Pancreas (tissue), 10 donors: ENCODE measurements at regions not wholly inside any gene's neighbourhood (a gene's known extent, or its start where the extent isn't known, plus 50 kb on each side); places are given as distances from the start of the nearest gene placed in this dataset.

Experiments used
- ATAC-seq, 4 donors: fragments of 200-7000 bp; cut with Tn5 transposase; one replicate each; pipeline versions ENCODE4 v1.8.0 to v1.9.1; 2020; ENCODE audit warnings: mild to moderate bottlenecking in 4 of 4, moderate library complexity in 4 of 4
- DNase-seq, 6 donors: peaks; one replicate each; pipeline ENCODE4 v3.0.0-alpha.2; 2020
- FAIRE-seq: peaks from 2 replicates; lab custom pipeline; 2012; peaks lifted over from hg19 to GRCh38; lab: Jason Lieb, UNC
- H3K27ac ChIP-seq, 4 donors: fragments of 200-600 bp; sonication (generic); 1 replicate in 3 of 4; 2 replicates in 1 of 4; pipeline versions ENCODE4 v1.5.0 to v1.8.0; 2020
- H3K27me3 ChIP-seq, 4 donors: fragments of 200-600 bp; one replicate each; pipeline ENCODE4 v1.8.0; 2021
- H3K36me3 ChIP-seq, 3 donors: fragments of 200-600 bp; sonication (generic) in 1 of 3; one replicate each; pipeline versions ENCODE4 v1.5.0 to v1.8.0; 2020 to 2021
- H3K4me1 ChIP-seq, 3 donors: fragments of 200-600 bp; one replicate each; pipeline ENCODE4 v1.8.0; 2021
- H3K4me3 ChIP-seq, 4 donors: fragments of 200-600 bp; sonication (generic) in 2 of 4; one replicate each; pipeline versions ENCODE4 v1.5.0 to v1.8.0; 2020 to 2021
- H3K9me3 ChIP-seq, 4 donors: fragments of 200-600 bp; one replicate each; pipeline ENCODE4 v1.8.0; 2021
- CTCF ChIP-seq, 4 donors: fragments of 200-600 bp; sonication (generic) in 3 of 4; IDR thresholded peaks; one replicate each; pipeline versions ENCODE4 v1.5.0 to v1.8.0; 2021; ENCODE audit warnings: antibody characterized with exemption in 4 of 4
- WGBS, 2 donors: extraction: QIAGEN DNeasy Blood & Tissue Kit; methylation state at CpG; one replicate each; pipeline ENCODE4 v1.1.7; 2013; 5-methylcytosine and 5-hydroxymethylcytosine counted together
- intact Hi-C, 3 donors: fragments of 100-400 bp; cut with DNase I; formaldehyde crosslinking; loops; one replicate each; pipeline versions ENCODE4 v1.11.1 to v1.14.2; 2022
- donor health status: healthy with polysubstance abuse.
- donor health status: DM: no; HTN: no; CAD: no; lungs with moderate emphysema.
- donor health status: DM: no; HTN: no; CAD: no.
- donor health status: control.
- donor health status: control.
- donor health status: Bipolar disorder and iron deficiency.
- donor health status: DM: yes; HTN: yes; CAD: no.
- donor health status: DM: no; HTN: no; CAD: no.
- donor health status: DM: no; HTN: no; CAD: no.
- donor health status: DM: yes; HTN: yes; CAD: no.

- intact Hi-C loops = no loop called here
- Histone ChIP-seq H3K36me3 (no peaks in the 10 kb centered on the region), H3K27me3 (no peaks in the 10 kb centered on the region), H3K4me3 (no peak overlapping the region), H3K27ac (no peak overlapping the region), H3K4me1 (no peaks in the 10 kb centered on the region), H3K9me3 (no peaks in the 10 kb centered on the region)
- DNase-seq (no peak), ATAC-seq (no peak), FAIRE-seq (no peak)
- no peak for TF ChIP-seq CTCF (IDR thresholded peaks at IDR 0.05)
- 46 to 51% methylated on average over 8 of the region's 8 CpGs for WGBS, 2 donors
Observed at GRCh38 chr12:113744802-113745395, 221.2 kb downstream of the RBM19 start.

GRCh38 chr12:113742801-113743200 is 223.3 kb downstream of the RBM19 start:
- Histone ChIP-seq H3K27ac (no peak overlapping the region), H3K9me3 (no peaks in the 10 kb centered on the region), H3K36me3 (no peaks in the 10 kb centered on the region), H3K4me1 (no peaks in the 10 kb centered on the region), H3K27me3 (no peaks in the 10 kb centered on the region), H3K4me3 (no peak overlapping the region)
- no peak for DNase-seq
- WGBS, 2 donors = 61 to 83% methylated on average over 8 of the region's 8 CpGs
- TF ChIP-seq CTCF (IDR thresholded peaks at IDR 0.05) = no peak
- no peak for ATAC-seq
- no peak for FAIRE-seq
- intact Hi-C loops = no loop called here

- H3K4me3 ChIP-seq = no peak overlapping the region
- H3K36me3 ChIP-seq = no peaks in the 10 kb centered on the region
- no peak for TF ChIP-seq CTCF (IDR thresholded peaks at IDR 0.05)
- 20 to 36% methylated on average over 1 of the region's 1 CpG for WGBS, 2 donors
- H3K27ac ChIP-seq = no peak overlapping the region
- intact Hi-C loops = no loop called here
- H3K9me3 ChIP-seq = no peaks in the 10 kb centered on the region
- H3K4me1 ChIP-seq = no peaks in the 10 kb centered on the region
- FAIRE-seq (no peak), DNase-seq (no peak), ATAC-seq (no peak)
- H3K27me3 ChIP-seq = no peaks in the 10 kb centered on the region
Observed at GRCh38 chr12:113740699-113741098, 225.4 kb downstream of the RBM19 start.

- FAIRE-seq = no peak
- DNase-seq = no peak
- Histone ChIP-seq H3K9me3 (no peaks in the 10 kb centered on the region), H3K27me3 (no peaks in the 10 kb centered on the region), H3K36me3 (no peaks in the 10 kb centered on the region), H3K4me3 (no peak overlapping the region), H3K27ac (no peak overlapping the region), H3K4me1 (no peaks in the 10 kb centered on the region)
- 18% methylated on average over 17 of the region's 17 CpGs for WGBS, 2 donors
- no peak for TF ChIP-seq CTCF (IDR thresholded peaks at IDR 0.05)
- intact Hi-C loops = no loop called here
- ATAC-seq = no peak
Observed at GRCh38 chr12:113735131-113735530, 231.0 kb downstream of the RBM19 start.

GRCh38 chr12:113734503-113734902 is 231.6 kb downstream of the RBM19 start:
- H3K27ac ChIP-seq = no peak overlapping the region
- no peaks in the 10 kb centered on the region for H3K9me3 ChIP-seq
- FAIRE-seq (no peak), ATAC-seq (no peak), DNase-seq (no peak)
- H3K36me3 ChIP-seq = no peaks in the 10 kb centered on the region
- no peaks in the 10 kb centered on the region for H3K4me1 ChIP-seq
- WGBS, 2 donors = 55 to 85% methylated on average over 3 of the region's 3 CpGs
- no peaks in the 10 kb centered on the region for H3K27me3 ChIP-seq
- TF ChIP-seq CTCF (IDR thresholded peaks at IDR 0.05) = no peak
- intact Hi-C loops = no loop called here
- no peak overlapping the region for H3K4me3 ChIP-seq
